Bronchial epithelial cell (primary cell): ENCODE measurements at regions not wholly inside any gene's neighbourhood (a gene's known extent, or its start where the extent isn't known, plus 50 kb on each side); places are given as distances from the start of the nearest gene placed in this dataset.
A peak's percentile ranks its signal among the peaks of the same experiment; 100 is the strongest.
"Not testable (repeated sequence)": the region's sequence is repeated elsewhere in the genome, so short reads cannot be mapped to it uniquely, and the experiment has no call there.

ENCODE experiments used
- DNase-seq: peaks from one replicate; pipeline ENCODE4 v3.0.0-alpha.2; 2010; ENCODE audit warnings: low read depth
- FAIRE-seq: peaks from 2 replicates; lab custom pipeline; 2011; peaks lifted over from hg19 to GRCh38; lab: Jason Lieb, UNC
- H3K27me3 ChIP-seq: 2 replicates; pipeline ENCODE4 v1.5.1; 2011; ENCODE audit warnings: low read length; ENCODE audit not compliant: control insufficient read depth, insufficient read depth
- H3K36me3 ChIP-seq: 2 replicates; pipeline ENCODE4 v1.5.1; 2011; ENCODE audit warnings: low read length; ENCODE audit not compliant: control insufficient read depth, insufficient read depth
- H3K4me3 ChIP-seq: 2 replicates; pipeline ENCODE4 v1.5.1; 2011; ENCODE audit warnings: mild to moderate bottlenecking, low read depth, low read length, control low read depth
- CTCF ChIP-seq: IDR thresholded peaks from 2 replicates; pipeline ENCODE4 v1.5.1; 2011; ENCODE audit warnings: mild to moderate bottlenecking, moderate library complexity, low read length, control low read depth, inconsistent platforms; ENCODE audit not compliant: insufficient read depth, severe bottlenecking

GRCh38 chr5:82971901-82972300, 105.3 kb downstream of the TMEM167A start:
- DNase-seq (no peak), FAIRE-seq (no peak)
- no peak overlapping the region for H3K4me3 ChIP-seq
- H3K27me3 ChIP-seq = no peaks in the 10 kb centered on the region
- H3K36me3 ChIP-seq = no peaks in the 10 kb centered on the region
- no peak for TF ChIP-seq CTCF

- not testable (repeated sequence) for DNase-seq, H3K36me3 ChIP-seq, H3K27me3 ChIP-seq, FAIRE-seq, H3K4me3 ChIP-seq
Observed at GRCh38 chr5:82971034-82971806, 106.0 kb downstream of the TMEM167A start.

- peak; percentile 92 for DNase-seq
- FAIRE-seq, H3K36me3 ChIP-seq, H3K27me3 ChIP-seq, H3K4me3 ChIP-seq: not testable (repeated sequence)
Observed at GRCh38 chr5:82969221-82969976, 107.8 kb downstream of the TMEM167A start.

GRCh38 chr5:82967072-82967471, 110.1 kb downstream of the TMEM167A start:
- Histone ChIP-seq H3K27me3 (no peaks in the 10 kb centered on the region), H3K4me3 (no peak overlapping the region), H3K36me3 (no peaks in the 10 kb centered on the region)
- DNase-seq = no peak
- TF ChIP-seq CTCF = no peak
- FAIRE-seq = no peak

GRCh38 chr5:82959466-82959865, 117.7 kb downstream of the TMEM167A start:
- Histone ChIP-seq H3K27me3 (no peaks in the 10 kb centered on the region), H3K36me3 (no peaks in the 10 kb centered on the region), H3K4me3 (no peak overlapping the region)
- no peak for TF ChIP-seq CTCF
- FAIRE-seq = no peak
- DNase-seq = no peak

- DNase-seq = no peak
- Histone ChIP-seq H3K27me3 (no peaks in the 10 kb centered on the region), H3K4me3 (no peak overlapping the region), H3K36me3 (no peaks in the 10 kb centered on the region)
- FAIRE-seq = no peak
- no peak for TF ChIP-seq CTCF
Observed at GRCh38 chr5:82956600-82956999, 120.6 kb downstream of the TMEM167A start.
